DND-41 (cell line): ENCODE measurements at regions not wholly inside any gene's neighbourhood (a gene's known extent, or its start where the extent isn't known, plus 50 kb on each side); places are given as distances from the start of the nearest gene placed in this dataset.

ENCODE experiments used
- CTCF ChIP-seq: IDR thresholded peaks from 2 replicates; pipeline ENCODE4 v1.5.1; 2012; ENCODE audit warnings: borderline replicate concordance, low read length, moderate library complexity, mild to moderate bottlenecking; ENCODE audit not compliant: poor library complexity, severe bottlenecking; ENCODE audit errors: extremely low read depth
- EZH2 ChIP-seq: IDR thresholded peaks from 3 replicates; pipeline ENCODE4 v1.6.1; 2012; ENCODE audit warnings: borderline replicate concordance, low read depth, mild to moderate bottlenecking, moderate library complexity, low read length, inconsistent platforms; ENCODE audit not compliant: severe bottlenecking

- TF ChIP-seq CTCF, result no peak
- no peak for TF ChIP-seq EZH2
Observed at GRCh38 chr16:52256310-52257078, 290.4 kb downstream of the TOX3 start.
